Thoracic aorta (tissue), 2 donors: ENCODE measurements at regions not wholly inside any gene's neighbourhood (a gene's known extent, or its start where the extent isn't known, plus 50 kb on each side); places are given as distances from the start of the nearest gene placed in this dataset.

Experiments used
- ATAC-seq: fragments of 150-250 bp; one replicate; pipeline ENCODE4 v1.8.0; 2017; ENCODE audit warnings: low read depth; ENCODE audit not compliant: insufficient number of reproducible peaks, low FRiP score
- DNase-seq: peaks from one replicate; pipeline ENCODE4 v3.0.0-alpha.2; 2020; ENCODE audit warnings: low spot score
- H3K27ac ChIP-seq, 2 donors: fragments of 200-600 bp; sonication (generic); 1 replicate in 1 of 2; 2 replicates in 1 of 2; pipeline ENCODE4 v1.5.1; 2016; ENCODE audit warnings: mild to moderate bottlenecking in 2 of 2, moderate library complexity in 2 of 2
- H3K27me3 ChIP-seq: fragments of 200-600 bp; sonication (generic); replicated peaks from 2 replicates; pipeline ENCODE4 v1.6.0; 2016; ENCODE audit warnings: mild to moderate bottlenecking; ENCODE audit not compliant: insufficient read depth
- H3K36me3 ChIP-seq: fragments of 200-600 bp; sonication (generic); one replicate; pipeline ENCODE4 v1.5.1; 2016
- H3K4me1 ChIP-seq, 2 donors: fragments of 200-600 bp; sonication (generic); 1 replicate in 1 of 2; 2 replicates in 1 of 2; pipeline versions ENCODE4 v1.5.1 to v1.6.0; 2016; ENCODE audit warnings: low read depth in 2 of 2, mild to moderate bottlenecking in 1 of 2; ENCODE audit not compliant: control insufficient read depth in 1 of 2
- H3K4me3 ChIP-seq: fragments of 200-600 bp; sonication (generic); 2 replicates; pipeline ENCODE4 v1.5.1; 2016; ENCODE audit warnings: mild to moderate bottlenecking
- H3K9me3 ChIP-seq: fragments of 200-600 bp; sonication (generic); 2 replicates; pipeline ENCODE4 v1.5.1; 2016
- CTCF ChIP-seq: fragments of 200-600 bp; sonication (generic); IDR thresholded peaks from one replicate; pipeline ENCODE4 v1.5.1; 2019; ENCODE audit warnings: antibody characterized with exemption

- no peak for ATAC-seq
- no peak for TF ChIP-seq CTCF
- Histone ChIP-seq H3K4me1 (no peaks in the 10 kb centered on the region), H3K27me3 (no peaks in the 10 kb centered on the region), H3K9me3 (no peaks in the 10 kb centered on the region), H3K4me3 (no peak overlapping the region), H3K36me3 (no peaks in the 10 kb centered on the region), H3K27ac (no peak overlapping the region)
- DNase-seq = no peak
Observed at GRCh38 chr1:218971156-218971555, 202.5 kb upstream of the LYPLAL1 start.

- H3K4me1 ChIP-seq = peaks cover 0 to 15% of the 10 kb centered on the region in 2 donors
- no peak overlapping the region for H3K27ac ChIP-seq
- no peak for ATAC-seq
- no peak for TF ChIP-seq CTCF
- DNase-seq = no peak
- no peak overlapping the region for H3K4me3 ChIP-seq
- no peaks in the 10 kb centered on the region for H3K36me3 ChIP-seq
- H3K9me3 ChIP-seq = no peaks in the 10 kb centered on the region
- H3K27me3 ChIP-seq = no peaks in the 10 kb centered on the region
Observed at GRCh38 chr1:218980881-218981280, 192.8 kb upstream of the LYPLAL1 start.

GRCh38 chr1:218982482-218982881, 191.2 kb upstream of the LYPLAL1 start:
- DNase-seq (no peak), ATAC-seq (no peak)
- Histone ChIP-seq H3K27ac (no peak overlapping the region), H3K9me3 (no peaks in the 10 kb centered on the region), H3K4me3 (no peak overlapping the region), H3K4me1 (peaks cover 0 to 15% of the 10 kb centered on the region in 2 donors), H3K36me3 (no peaks in the 10 kb centered on the region), H3K27me3 (no peaks in the 10 kb centered on the region)
- no peak for TF ChIP-seq CTCF

- no peak for TF ChIP-seq CTCF
- H3K27me3 ChIP-seq = no peaks in the 10 kb centered on the region
- no peaks in the 10 kb centered on the region for H3K9me3 ChIP-seq
- DNase-seq (no peak), ATAC-seq (no peak)
- H3K27ac ChIP-seq = no peak overlapping the region
- H3K4me3 ChIP-seq = no peak overlapping the region
- H3K36me3 ChIP-seq = no peaks in the 10 kb centered on the region
- H3K4me1 ChIP-seq = peaks cover 0 to 15% of the 10 kb centered on the region in 2 donors
Observed at GRCh38 chr1:218983433-218983832, 190.2 kb upstream of the LYPLAL1 start.

- no peak overlapping the region for H3K4me3 ChIP-seq
- no peak overlapping the region for H3K27ac ChIP-seq
- DNase-seq (no peak), ATAC-seq (no peak)
- no peaks in the 10 kb centered on the region for H3K9me3 ChIP-seq
- no peak for TF ChIP-seq CTCF
- H3K36me3 ChIP-seq = no peaks in the 10 kb centered on the region
- H3K27me3 ChIP-seq = no peaks in the 10 kb centered on the region
- peaks cover 0 to 15% of the 10 kb centered on the region in 2 donors for H3K4me1 ChIP-seq
Observed at GRCh38 chr1:218983848-218984247, 189.8 kb upstream of the LYPLAL1 start.
